Dedifferentiated amniotic fluid mesenchymal stem cell (primary cell): ENCODE measurements at regions not wholly inside any gene's neighbourhood (a gene's known extent, or its start where the extent isn't known, plus 50 kb on each side); places are given as distances from the start of the nearest gene placed in this dataset.

Experiments used
- DNase-seq: peaks from one replicate; pipeline ENCODE4 v3.0.0-alpha.2; 2016; ENCODE audit errors: extremely low spot score

DNA sequence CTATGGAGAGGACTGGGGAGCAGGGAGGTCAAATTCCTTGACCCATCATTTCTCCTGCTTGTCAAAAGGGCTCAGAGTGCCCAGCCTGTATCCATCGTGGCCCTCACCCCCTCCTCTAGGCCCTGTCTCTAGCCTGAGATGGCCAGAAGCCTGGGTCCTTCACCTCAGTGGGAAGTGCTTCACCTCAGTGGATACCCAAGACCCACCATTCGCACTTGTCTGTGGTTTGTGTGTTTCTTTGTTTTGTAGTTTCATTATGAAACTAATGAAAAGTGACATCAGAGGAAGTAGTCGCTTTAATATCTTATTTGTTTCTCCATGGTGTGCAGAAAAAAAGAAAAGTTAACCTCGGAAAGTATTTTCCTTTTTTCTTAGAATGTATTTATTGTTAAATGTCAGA is 194.0 kb upstream of the CADM1 start:
- DNase-seq, result no peak

DNA sequence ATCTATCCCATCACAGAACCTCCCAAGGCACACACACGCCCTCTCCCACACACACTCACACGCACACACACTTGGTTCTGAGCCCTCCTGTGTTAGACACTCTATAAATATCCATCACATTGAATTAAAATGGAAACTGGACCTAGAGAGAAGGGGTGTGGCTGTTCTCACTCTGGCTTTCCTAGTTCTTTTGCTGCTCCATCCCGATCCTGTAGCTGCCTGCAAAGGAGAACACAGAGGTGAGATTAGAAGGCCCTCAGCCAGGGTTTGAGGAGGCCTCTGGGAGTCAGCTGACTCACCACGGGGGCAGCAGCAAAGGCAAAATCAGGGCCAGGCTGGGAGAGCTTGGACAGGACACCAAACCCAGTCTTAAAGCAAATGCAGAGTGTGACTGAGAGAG is 192.3 kb upstream of the CADM1 start:
- DNase-seq, result no peak

DNA sequence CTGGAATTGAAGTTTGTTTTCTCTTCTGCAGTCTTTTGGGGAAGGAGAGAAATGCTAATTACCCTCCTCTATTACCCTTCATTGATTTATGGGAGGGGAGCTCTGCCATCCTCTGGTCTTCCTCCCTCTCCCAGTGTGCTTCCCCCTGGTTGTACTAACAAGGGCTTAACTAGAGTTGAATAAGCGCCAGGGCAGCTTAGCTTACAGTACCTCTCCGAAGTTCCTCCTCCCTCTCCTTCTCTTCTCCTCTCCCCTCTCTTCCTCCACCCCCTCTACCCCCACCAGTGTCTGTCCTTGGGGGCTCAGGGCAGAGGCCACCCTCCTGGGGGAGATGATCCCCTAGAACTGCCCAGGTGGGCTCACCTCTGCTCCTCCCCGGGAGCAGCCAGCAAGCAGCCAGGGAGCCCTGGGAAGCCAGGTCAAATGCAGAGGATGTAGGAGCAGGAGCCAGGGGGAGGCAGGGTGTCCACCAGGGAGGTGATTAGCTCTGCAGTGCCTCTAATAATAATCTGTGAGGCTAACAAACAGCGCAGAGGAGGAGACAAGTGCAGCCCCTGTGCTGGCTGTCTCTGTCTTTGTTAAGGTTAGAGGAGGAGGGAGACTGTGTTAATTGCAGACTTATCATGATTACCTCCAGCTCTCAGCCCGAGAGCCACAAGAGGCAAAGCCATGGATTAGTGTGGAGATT is 191.6 kb upstream of the CADM1 start:
- no peak for DNase-seq

DNA sequence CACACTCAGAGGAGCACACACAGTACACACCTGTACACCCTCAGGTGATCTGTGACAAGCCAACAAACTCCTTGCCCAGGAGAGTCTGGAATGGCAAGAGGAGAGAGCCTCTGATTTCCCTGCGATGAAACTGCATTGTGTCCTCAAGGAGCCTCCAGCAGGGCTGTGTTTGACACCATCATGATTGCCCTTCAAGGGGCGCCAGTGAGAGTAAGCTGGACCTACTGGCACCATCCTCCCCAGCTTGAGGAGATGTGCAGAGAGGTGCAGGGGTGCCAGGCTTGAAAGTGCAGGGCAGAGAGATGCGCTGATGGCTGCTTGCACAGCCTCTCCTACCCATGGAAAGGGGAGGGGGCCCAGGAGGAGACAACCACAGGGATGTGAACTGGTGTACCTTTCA is 188.8 kb upstream of the CADM1 start:
- no peak for DNase-seq

DNA sequence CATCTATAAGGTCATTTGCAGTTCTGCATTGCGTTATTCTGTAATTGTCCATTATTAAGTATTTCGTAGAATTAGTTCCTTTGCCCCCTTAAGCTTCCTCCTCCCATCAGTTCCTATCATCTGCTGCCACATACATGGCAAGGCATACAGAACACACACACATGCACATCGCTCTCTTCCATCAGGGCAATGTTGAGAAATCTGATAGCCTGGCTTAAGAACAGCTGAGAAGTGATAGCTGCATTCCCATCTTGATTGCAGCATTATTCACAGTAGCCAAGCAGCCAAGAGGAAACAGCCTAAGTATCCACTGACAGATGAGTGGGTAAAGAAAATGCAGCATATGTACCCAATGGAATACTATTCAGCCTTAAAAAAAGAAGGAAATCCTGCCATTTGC is 186.8 kb upstream of the CADM1 start:
- no peak for DNase-seq

DNA sequence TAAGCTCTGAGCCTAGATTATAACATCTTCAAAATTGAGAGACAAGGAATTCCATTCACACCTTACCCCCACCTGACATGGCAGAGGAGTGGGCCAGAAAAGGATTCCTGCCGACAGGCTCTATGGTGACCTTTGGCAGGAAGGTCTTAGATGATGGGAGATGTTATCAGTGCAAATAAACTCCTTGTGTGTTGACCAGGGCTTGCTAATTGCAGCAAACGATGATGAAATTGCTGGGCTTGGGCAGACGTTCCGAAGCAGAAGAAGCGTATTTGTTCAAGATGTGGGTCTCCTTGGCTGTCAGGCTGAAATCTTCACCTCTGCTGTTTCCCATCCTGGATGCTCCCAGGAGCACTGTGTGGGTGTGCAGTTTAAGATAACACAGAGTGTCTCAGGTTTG is 183.7 kb upstream of the CADM1 start:
- no peak for DNase-seq

DNA sequence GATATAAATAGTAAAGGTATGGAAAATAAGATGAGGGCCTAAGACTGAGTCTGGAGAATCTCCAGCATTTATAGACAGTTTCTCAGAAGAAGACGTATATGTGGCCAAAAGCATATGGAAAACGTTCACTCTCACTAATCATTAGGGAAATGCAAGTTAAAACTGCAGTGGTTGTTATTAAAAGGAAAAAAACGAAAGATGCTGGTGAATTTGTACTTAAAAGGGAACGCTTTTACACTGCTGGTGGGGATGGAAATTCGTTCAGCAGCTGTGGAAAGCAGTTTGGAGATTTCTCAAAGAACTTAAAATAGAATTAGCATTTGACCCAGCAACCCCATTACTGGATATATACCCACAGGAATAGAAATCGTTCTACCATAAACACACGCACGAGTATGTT is 180.5 kb upstream of the CADM1 start:
- DNase-seq, result no peak

DNA sequence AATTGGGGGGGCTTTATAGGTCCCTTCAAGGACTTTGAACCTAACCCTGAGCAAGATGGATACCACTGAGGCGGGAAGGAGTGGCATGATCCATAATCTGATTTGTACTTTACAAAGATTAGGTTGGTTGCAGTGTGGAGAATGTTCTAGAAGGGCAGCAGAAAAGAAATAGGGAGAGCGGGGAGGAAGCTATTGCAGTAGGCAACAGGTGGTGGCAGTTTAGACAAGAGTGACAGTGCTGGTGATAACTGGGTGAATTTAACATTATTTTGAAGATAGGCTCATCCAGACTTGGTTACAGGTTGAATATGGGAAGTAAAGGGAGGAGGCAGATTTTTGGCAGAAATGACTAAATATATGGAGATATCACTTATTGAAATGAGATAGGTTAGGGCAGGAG is 179.9 kb upstream of the CADM1 start:
- DNase-seq, result no peak

DNA sequence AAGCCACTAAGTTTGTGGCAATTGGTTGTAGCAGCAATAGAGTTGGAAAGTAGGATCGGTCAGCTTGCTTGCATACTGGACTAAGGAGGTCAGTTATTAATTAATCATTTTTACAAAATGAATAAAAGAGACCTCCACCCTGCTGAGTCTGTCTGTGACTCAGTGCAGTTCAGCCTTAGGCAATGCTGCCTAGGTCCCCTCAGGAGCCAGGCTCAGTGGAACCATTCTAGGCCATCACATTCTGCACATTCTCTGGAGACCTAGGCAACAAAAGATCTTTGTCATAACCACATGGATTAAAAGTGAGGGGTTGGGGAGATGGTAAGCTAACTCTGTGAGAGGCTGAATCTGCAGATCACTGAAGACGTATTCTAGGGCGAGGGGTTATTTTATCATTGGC is 178.7 kb upstream of the CADM1 start:
- no peak for DNase-seq

DNA sequence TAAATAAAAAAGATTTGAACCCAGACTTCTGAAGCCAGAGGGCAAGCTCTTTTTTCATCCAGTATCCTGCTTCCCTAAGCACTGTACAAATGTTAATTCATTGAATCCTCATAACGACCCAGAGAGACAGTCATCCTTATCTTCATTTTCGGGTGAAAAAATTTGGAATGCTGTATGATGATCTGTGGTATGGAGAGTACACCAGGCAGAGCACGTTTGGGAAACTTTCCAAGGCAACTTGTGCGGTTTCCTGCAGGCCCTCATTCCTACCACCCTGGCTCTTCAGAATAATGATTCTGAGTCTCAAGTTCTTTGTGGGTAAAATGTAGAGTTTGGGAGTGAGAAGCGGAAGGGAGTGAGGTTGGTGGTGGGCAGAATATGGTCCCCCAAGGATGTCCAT is 177.9 kb upstream of the CADM1 start:
- no peak for DNase-seq

DNA sequence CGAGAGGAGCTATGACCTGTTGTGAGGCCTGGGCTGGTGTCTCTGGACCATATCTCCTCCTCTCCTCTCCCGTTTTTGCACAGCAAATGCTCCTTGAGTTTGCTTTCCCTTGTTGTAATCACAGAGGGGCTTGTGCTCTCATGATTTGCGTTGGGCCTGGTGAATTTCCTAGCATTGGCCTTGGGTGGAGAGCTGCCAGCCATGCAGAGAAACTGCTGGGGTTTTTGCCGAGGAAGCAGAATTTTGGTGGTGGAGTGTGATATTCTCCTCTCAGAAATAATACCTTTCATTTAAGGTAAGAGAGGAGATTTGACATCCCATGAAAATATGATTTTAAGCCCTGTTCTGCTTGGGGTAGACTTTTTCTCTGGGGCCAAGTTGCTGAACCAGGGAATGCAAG is 175.7 kb upstream of the CADM1 start:
- no peak for DNase-seq

DNA sequence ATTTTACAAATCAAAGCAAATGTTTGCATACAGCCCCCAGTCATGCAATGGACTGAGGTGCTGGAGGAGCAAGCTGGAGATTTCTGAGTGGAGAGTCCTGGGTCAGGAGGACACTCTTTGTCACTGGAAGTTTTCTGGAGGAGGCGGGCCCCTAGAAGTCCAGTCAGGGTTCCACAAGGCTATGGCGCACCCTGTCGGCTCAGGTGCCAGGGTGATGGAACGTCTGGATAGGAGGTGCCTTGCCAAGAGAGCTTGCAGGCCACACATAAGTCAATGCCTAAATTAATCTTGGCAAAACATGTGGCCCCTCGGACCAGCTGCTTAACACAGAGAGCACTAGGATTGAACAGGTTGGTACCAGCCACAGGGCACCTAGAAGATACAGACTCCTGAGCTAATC is 174.7 kb upstream of the CADM1 start:
- DNase-seq, result no peak

DNA sequence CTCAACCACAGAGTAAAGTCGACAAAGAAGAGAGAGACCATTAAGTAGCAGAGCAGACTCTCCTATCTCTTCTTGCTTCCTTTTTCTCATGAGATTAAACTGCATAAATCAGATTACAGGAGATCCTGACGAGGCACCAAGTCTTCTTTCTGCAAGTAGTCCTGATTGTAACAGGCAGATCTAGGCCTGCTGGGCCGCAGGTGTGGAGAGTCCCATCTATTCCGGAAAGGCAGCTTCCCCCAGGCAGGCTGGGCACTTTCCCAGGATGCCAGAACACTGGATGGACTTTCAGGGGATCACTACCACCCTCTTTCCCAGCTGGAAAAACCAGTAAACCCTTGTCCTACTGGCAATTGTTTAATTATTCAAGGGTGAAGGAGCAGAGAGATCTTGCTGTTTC is 173.0 kb upstream of the CADM1 start:
- no peak for DNase-seq

DNA sequence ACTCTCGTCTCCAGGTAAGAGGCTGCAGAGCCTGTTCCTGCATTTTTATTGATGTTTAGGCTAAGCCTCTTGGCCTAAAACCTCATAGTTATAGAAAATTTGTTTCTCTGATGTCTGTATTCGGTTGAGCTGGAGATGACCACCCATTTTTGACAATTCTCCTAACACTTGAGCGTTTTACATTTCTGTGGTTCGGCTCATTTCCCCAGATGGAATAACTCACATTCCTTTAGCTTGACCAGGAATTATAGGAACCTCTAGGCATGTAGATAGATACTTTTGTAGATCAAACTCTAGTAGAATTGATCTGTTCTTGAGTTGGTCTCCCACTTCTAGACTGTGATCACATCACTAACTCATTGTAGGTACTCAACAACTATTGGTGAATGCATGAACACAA is 172.6 kb upstream of the CADM1 start:
- DNase-seq, result peak; percentile 20

DNA sequence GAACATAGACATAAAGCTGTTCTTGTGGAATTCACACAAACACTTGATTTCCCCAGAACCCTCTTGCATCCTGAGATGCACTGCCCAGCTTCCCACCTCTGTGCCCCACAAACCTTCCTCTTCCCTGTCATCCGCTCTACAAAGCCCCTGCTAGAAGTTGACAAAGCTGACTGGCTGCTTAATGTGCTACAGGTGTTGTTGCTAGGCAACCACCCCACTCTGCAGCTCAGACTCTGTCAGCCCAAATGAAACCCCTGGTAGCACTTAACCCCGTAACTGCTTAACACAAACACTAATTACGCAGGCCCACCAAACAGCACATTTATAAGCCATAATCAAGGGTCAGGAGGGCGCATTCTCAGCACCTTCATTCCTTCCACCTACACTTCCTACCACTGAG is 172.0 kb upstream of the CADM1 start:
- no peak for DNase-seq

DNA sequence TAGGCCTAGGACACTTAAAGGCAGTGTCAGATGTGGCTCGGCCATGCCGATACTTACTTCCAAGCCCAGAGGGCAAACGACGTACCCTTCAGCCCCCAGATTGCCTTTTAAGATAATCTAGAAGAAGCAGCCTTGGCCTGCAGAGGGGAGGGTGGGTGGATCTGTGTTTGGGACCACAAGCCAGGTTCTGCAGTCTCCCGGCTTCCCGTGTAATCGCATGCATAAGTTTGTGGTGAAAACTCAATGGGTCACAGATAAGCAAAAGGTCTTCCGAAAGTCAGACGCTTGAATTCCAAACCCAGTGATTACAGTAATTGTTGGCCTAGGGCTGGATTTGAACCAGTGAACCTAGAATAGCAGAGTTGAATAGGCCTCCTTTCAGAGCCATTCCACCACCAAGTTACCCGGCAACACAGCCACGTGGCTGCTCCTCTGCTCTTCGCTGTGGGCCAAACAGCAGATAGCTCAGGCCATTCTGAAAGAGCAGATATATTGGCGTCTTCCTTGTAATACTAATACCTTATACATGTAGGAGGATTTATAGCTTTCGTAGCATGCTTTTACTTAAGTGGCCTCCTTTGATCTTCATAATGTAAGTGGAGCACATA is 170.8 kb upstream of the CADM1 start:
- no peak for DNase-seq

DNA sequence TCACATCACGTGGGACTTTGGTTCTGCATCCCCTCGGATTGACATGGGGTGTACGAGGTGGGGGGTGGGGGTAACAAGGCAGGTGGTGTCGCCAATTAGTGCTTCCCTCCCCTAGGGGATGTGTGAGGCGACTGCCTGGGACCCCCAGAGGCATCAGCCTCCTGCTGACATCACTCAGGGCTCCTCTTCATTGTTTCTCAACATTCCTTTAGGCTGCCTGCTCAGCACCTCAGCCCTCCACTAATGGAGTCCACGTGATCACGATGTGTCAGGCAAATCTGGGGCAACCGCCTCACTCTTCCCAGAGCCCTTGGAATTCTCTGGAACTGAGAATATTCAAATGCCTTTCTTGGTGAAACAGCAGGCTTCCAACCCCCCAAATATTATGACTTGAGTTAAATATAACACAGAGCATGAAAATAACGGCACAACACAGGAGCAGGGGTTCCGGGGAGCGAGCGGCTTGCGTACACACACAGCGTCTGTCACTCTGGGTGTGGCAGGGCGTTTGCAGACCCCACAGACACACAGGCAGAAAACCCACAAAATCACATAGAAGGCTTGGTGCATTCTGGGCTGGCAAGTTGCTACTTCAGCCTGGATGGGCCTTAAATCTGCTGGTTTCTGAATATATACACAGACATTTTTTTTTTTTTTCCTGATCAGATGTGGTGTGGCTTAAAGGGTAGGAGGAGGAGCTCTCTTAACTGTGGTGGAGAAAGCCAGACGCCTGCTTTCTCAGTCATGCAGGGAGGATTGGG is 170.1 kb upstream of the CADM1 start:
- no peak for DNase-seq

DNA sequence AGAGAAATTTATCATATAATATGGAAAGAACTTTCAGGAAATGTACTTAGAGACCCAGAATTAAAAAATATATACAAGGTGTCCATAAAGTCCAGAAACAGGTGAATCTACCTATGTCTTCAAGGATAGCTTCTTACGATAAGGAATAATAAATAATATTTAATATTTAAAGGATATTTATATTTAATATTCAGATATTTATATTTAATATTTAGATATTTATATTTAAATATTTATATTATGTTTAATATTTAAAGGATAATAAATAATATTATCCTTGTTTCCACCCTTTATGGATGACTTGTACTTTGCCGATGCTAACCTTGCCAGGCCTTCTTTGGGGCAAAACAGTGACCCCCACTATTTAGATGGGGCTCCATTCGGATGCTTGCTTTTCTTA is 169.5 kb upstream of the CADM1 start:
- DNase-seq, result no peak

DNA sequence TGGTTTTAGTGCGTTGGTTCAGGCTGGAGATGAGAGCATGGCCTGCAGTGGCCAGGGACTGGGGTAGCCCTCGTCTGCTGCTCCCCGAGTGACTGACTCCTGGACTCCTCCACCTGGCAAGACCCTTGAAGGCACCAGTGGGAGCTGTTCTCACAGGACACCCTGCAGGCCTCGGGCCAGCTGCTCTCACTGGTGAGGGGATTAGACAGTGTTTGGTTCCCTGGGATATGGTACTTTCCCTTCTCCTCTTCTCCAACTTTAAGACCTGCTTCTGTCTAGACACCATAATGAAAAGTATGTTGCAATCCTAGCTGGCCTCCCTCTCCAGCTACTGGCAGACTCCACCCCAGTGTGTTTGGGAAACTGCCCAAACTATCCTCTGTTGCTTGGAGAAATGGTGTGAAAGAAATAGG is 168.8 kb upstream of the CADM1 start:
- DNase-seq, result peak; percentile 64

DNA sequence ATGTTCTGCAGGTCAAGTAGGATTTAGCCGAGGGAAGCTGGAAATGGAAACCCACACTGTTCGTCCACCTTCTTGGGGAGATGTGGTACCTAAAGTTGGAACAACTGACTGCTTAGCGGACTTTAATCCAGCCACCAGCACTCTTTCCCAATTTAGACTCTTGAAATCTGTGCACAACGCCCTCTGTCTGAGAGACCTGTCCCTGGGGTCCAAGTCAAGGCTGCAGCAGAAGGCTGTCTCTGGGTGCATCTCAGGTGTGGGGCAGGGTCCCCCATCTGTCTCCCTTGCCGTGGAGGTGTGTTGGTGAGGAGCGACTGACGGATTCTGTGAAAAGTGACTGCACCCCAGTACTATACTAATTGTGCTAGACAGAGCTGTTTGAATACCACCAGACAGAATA is 168.2 kb upstream of the CADM1 start:
- no peak for DNase-seq

DNA sequence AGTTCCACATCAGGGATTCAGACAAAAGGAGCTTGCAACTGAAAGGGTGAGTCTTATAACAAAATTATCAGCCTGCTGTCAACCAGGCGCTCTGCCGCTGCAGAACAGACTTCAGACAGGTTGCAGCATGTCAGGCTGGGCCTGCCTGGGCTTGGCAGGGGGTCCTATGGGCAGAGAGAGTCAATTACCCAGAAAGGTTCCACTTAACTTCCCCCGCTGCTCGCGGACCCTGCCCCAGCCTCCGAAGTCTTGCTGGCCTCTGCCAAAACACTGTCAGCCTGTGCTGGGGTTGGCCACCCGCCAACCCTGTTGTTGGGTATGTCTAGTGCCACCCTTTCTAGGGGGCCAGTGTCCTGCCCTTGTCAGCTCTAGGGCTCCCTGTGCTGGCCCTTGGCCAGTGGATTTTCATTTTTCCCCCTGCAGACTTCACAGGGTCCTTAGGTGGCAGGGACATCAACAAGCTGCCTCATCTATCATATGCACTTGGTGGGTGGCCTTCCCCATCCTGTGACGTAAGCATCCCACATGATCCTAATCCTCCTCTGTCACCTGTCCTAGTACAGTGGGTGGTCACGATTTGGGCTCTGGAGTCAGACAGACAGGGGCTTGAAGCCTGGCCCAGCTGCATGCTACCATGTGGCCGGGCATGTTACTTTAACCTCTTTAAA is 166.5 kb upstream of the CADM1 start:
- no peak for DNase-seq

DNA sequence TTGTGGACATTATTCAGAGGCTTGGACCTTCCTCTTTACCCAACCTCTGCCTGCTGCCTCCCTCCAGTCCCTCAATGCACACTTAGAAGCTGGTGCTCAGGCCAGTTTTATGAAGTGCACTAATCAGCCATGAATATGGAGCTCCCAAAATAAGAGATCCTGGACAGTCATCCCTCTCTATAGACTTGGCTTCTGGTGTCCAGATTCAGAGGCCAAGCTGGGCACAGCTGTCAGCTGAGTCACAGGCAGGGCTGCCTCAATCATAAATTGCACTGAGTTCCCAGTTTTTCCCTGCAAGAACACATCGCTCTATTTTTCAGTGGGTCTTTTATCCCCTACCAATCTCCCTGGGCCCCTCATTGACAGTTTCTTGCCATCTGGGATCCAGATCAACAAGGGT is 161.7 kb upstream of the CADM1 start:
- DNase-seq, result no peak
